ENCODE measurements at regions not wholly inside any gene's neighbourhood (a gene's known extent, or its start where the extent isn't known, plus 50 kb on each side); places are given as distances from the start of the nearest gene placed in this dataset.

DNA sequence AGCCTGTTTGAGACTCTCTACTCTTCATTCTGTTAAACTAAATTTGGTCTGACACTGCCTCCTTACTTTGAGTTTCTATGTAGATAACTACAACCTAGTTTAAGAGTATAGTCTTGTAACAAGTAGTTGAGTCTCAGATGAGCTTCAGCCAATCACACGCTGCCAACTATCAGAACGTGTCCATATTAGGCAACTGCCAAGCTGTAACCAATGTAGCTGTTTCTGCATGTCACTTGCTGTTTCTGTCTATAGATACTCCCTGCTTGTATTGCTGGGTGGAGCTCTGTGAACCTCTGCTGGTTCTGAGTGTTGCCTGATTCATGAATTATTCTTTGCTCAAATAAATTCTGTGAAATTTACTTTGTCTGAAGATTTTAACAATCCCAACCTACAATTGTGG is 452.6 kb upstream of the NR5A2 start:
- Histone ChIP-seq H4K20me1 (ENCODE audit: insufficient read depth, low read length) (no peaks in the 10 kb centered on the region), H3K9me3 (ENCODE audit: low read length) (no peaks in the 10 kb centered on the region), H3K27me3 (ENCODE audit: control insufficient read depth in 1 of 2, insufficient read depth in 2 of 2, low read length in 2 of 2) (no peaks in the 10 kb centered on the region; a peak in 1 of 5 replicates), H3K4me2 (ENCODE audit: low read depth, low read length) (no peak overlapping the region), H3K79me2 (ENCODE audit: insufficient read depth, low read length) (no peaks in the 10 kb centered on the region), H3K36me3 (replicated peaks in 1 of 2; ENCODE audit: control insufficient read depth in 1 of 2, insufficient read depth in 2 of 2, low read length in 2 of 2) (no peaks in the 10 kb centered on the region), H3K9ac (ENCODE audit: insufficient read depth, low read depth, low read length) (no peak overlapping the region), H3K4me1 (ENCODE audit: insufficient read depth, low read length) (no peaks in the 10 kb centered on the region), H2AFZ (ENCODE audit: low read length) (no peak overlapping the region), H3K27ac (ENCODE audit: extremely low read length, insufficient read depth, low read length) (no peak overlapping the region), H3K4me3 (replicated peaks in 1 of 3; ENCODE audit: insufficient read depth in 1 of 3, low read depth in 2 of 3, low read length in 3 of 3) (no peak overlapping the region)
- no peak for FAIRE-seq
- ChIA-PET POLR2A (no interaction called here), CTCF (ENCODE audit: low intra/inter-chr PET ratio, low total read pairs) (no interaction called here)
- no peak for ATAC-seq
- intact Hi-C loops (cut with micrococcal nuclease; ENCODE audit: unreplicated experiment) (no loop called here), in situ Hi-C loops (cut with HindIII; ENCODE audit: extremely low pct_ligation_motif_present, low pct_unique_long_range_greater_than_20kb) (no loop called here)
- 14% methylated on average over 2 of the region's 2 CpGs for WGBS (ENCODE audit: low lambda C conversion rate)
- no peak for DNase-seq (ENCODE audit: low spot score)
- TF ChIP-seq GLI4 (CRISPR knock-in tag; IDR thresholded peaks at IDR 0.05; ENCODE audit: borderline replicate concordance) (no peak), MEIS2 (CRISPR knock-in tag; IDR thresholded peaks at IDR 0.05) (no peak), TOPORS (CRISPR knock-in tag; IDR thresholded peaks at IDR 0.05) (no peak), HMGA1 (CRISPR knock-in tag; conservative IDR thresholded peaks at IDR 0.05) (no peak), KAT8 (CRISPR knock-in tag; IDR thresholded peaks at IDR 0.05) (no peak), ZNF644 (CRISPR knock-in tag; IDR thresholded peaks at IDR 0.05; ENCODE audit: low read depth) (no peak), ZNF318 (CRISPR knock-in tag; IDR thresholded peaks at IDR 0.05) (no peak)
- BruUV-seq (replicated peaks) = no TSS peak
